ENCODE measurements at regions not wholly inside any gene's neighbourhood (a gene's known extent, or its start where the extent isn't known, plus 50 kb on each side); places are given as distances from the start of the nearest gene placed in this dataset.

DNA sequence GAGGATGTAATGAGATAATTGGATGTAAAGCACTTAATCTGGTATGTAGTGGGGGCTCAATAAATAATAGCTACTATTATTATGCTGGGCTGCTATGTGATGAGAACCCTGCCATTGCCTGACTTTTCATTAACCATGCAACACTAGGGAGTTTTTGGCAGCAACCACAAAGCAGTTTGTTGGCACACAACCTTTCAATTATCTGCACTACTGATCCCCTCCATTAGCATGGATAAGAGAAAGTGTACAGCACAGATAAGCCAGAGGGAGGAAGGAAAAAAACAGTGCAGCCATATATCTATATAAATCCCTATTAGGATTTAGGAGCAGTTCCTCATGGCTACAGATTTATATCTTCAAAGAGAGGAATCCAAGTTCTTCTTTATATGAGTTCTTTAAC lies 498.5 kb downstream of the NUF2 start:
- TF ChIP-seq CTCF (IDR thresholded peaks at IDR 0.05) (no peak), REST (IDR thresholded peaks at IDR 0.05; ENCODE audit: insufficient read depth in 1 of 2, low read depth in 2 of 2, low read length in 1 of 2) (no peak), POLR2AphosphoS5 (IDR thresholded peaks at IDR 0.05; ENCODE audit: low read depth, low read length) (no peak), SIN3A (IDR thresholded peaks at IDR 0.05; ENCODE audit: borderline replicate concordance, insufficient read depth, low read depth, low read length) (no peak), TCF7L2 (IDR thresholded peaks at IDR 0.05; ENCODE audit: low read depth, low read length) (no peak)
